OCI-LY1 (cell line): ENCODE measurements at regions not wholly inside any gene's neighbourhood (a gene's known extent, or its start where the extent isn't known, plus 50 kb on each side); places are given as distances from the start of the nearest gene placed in this dataset.

ENCODE experiments used
- H2AFZ ChIP-seq: fragments of 200-600 bp; sonication (generic), shearing (Covaris generic); 2 replicates; pipeline ENCODE4 v1.6.0; 2014; ENCODE audit warnings: antibody characterized with exemption, mild to moderate bottlenecking, low read length
- H3F3A ChIP-seq: fragments of 200-600 bp; sonication (generic), shearing (Covaris generic); 2 replicates; pipeline ENCODE4 v1.6.0; 2014; ENCODE audit warnings: mild to moderate bottlenecking, antibody characterized with exemption, low read length, moderate library complexity; ENCODE audit not compliant: insufficient read depth
- H3K27ac ChIP-seq: fragments of 200-600 bp; sonication (generic); 2 replicates; pipeline ENCODE4 v1.5.1; 2014; ENCODE audit warnings: low read length, mixed run types, mild to moderate bottlenecking, low read depth; ENCODE audit not compliant: poor library complexity, severe bottlenecking
- H3K27me3 ChIP-seq: fragments of 200-600 bp; sonication (generic); 2 replicates; pipeline ENCODE4 v1.6.0; 2014; ENCODE audit warnings: antibody characterized with exemption, mild to moderate bottlenecking, low read length, moderate library complexity; ENCODE audit not compliant: insufficient read depth
- H3K36me3 ChIP-seq: fragments of 200-600 bp; sonication (generic); 2 replicates; pipeline ENCODE4 v1.6.1; 2014; ENCODE audit warnings: mild to moderate bottlenecking, antibody characterized with exemption, low read length, moderate library complexity, mixed read lengths; ENCODE audit not compliant: insufficient read depth
- H3K4me1 ChIP-seq: fragments of 200-600 bp; sonication (generic); 2 replicates; pipeline ENCODE4 v1.5.1; 2014; ENCODE audit warnings: mild to moderate bottlenecking, low read length, moderate library complexity; ENCODE audit not compliant: insufficient read depth, severe bottlenecking
- H3K4me2 ChIP-seq: fragments of 200-600 bp; sonication (generic), shearing (Covaris generic); 2 replicates; pipeline ENCODE4 v1.6.1; 2014; ENCODE audit warnings: low read length
- H3K4me3 ChIP-seq: fragments of 200-600 bp; sonication (generic); 2 replicates; pipeline ENCODE4 v1.5.1; 2014; ENCODE audit warnings: low read length, low read depth, mild to moderate bottlenecking, mixed read lengths; ENCODE audit not compliant: poor library complexity, severe bottlenecking
- H3K79me2 ChIP-seq: fragments of 200-600 bp; shearing (Covaris generic); 2 replicates; pipeline ENCODE4 v1.6.1; 2016; ENCODE audit warnings: mixed run types, low read length, mixed read lengths; ENCODE audit not compliant: insufficient read depth
- H3K9ac ChIP-seq: fragments of 200-600 bp; sonication (generic), shearing (Covaris generic); 2 replicates; pipeline ENCODE4 v1.6.1; 2014; ENCODE audit warnings: mild to moderate bottlenecking, low read length, mixed read lengths
- H3K9me2 ChIP-seq: fragments of 200-600 bp; sonication (generic), shearing (Covaris generic); 2 replicates; pipeline ENCODE4 v1.6.1; 2014; ENCODE audit warnings: low read depth, mild to moderate bottlenecking, low read length, mixed read lengths
- H3K9me3 ChIP-seq: fragments of 200-600 bp; shearing (Covaris generic); 2 replicates; pipeline ENCODE4 v1.6.1; 2014; ENCODE audit warnings: low read length, mixed read lengths
- H4K20me1 ChIP-seq: fragments of 200-600 bp; sonication (generic), shearing (Covaris generic); 2 replicates; pipeline ENCODE4 v1.6.0; 2016; ENCODE audit warnings: mild to moderate bottlenecking, low read length; ENCODE audit not compliant: insufficient read depth
- CTCF ChIP-seq: fragments of 200-600 bp; sonication (generic), shearing (Covaris generic); IDR thresholded peaks from 2 replicates; pipeline ENCODE4 v1.5.1; 2017; ENCODE audit warnings: mild to moderate bottlenecking, antibody characterized with exemption, low read length, moderate library complexity, mixed read lengths
- EZH2 ChIP-seq: fragments of 200-600 bp; sonication (generic), shearing (Covaris generic); IDR thresholded peaks from 2 replicates; pipeline ENCODE4 v1.8.0; 2017; ENCODE audit warnings: borderline replicate concordance, mixed run types, mild to moderate bottlenecking, antibody characterized with exemption, low read length, moderate library complexity, mixed read lengths

GRCh38 chr16:64168371-64168770, 953.5 kb downstream of the CDH11 start:
- Histone ChIP-seq H3K9me3 (no peaks in the 10 kb centered on the region), H3K9me2 (no peaks in the 10 kb centered on the region), H3K4me1 (peaks cover 59% of the 10 kb centered on the region), H3K4me3 (no peak overlapping the region), H3K27ac (peak overlapping the region; percentile 73), H3F3A (no peaks in the 10 kb centered on the region; the same call in 1 of the 2 replicates), H3K79me2 (no peaks in the 10 kb centered on the region), H2AFZ (no peak overlapping the region), H3K9ac (0 out of 2 replicates have a peak overlapping the region, but pooled peaks have one; percentile 4), H3K36me3 (no peaks in the 10 kb centered on the region), H3K27me3 (no peaks in the 10 kb centered on the region), H4K20me1 (no peaks in the 10 kb centered on the region), H3K4me2 (no peak overlapping the region)
- TF ChIP-seq EZH2 (no peak), CTCF (no peak)

- H3K4me3 ChIP-seq, result no peak overlapping the region
- H3K27me3 ChIP-seq, result no peaks in the 10 kb centered on the region
- H3K79me2 ChIP-seq, result no peaks in the 10 kb centered on the region
- TF ChIP-seq CTCF (no peak), EZH2 (no peak)
- H3K9me3 ChIP-seq, result no peaks in the 10 kb centered on the region
- no peak overlapping the region for H3K4me2 ChIP-seq
- no peaks in the 10 kb centered on the region for H3K9me2 ChIP-seq
- no peaks in the 10 kb centered on the region for H4K20me1 ChIP-seq
- peaks cover 59% of the 10 kb centered on the region for H3K4me1 ChIP-seq
- H2AFZ ChIP-seq, result no peak overlapping the region
- no peaks in the 10 kb centered on the region for H3K36me3 ChIP-seq
- no peaks in the 10 kb centered on the region; the same call in 1 of the 2 replicates for H3F3A ChIP-seq
- peak overlapping the region; percentile 73 for H3K27ac ChIP-seq
- H3K9ac ChIP-seq, result no peak overlapping the region
Observed at GRCh38 chr16:64167936-64168335, 953.9 kb downstream of the CDH11 start.

GRCh38 chr16:64165368-64165767, 956.5 kb downstream of the CDH11 start:
- no peak overlapping the region for H2AFZ ChIP-seq
- no peak overlapping the region for H3K4me3 ChIP-seq
- H3K9ac ChIP-seq, result no peak overlapping the region
- H3K36me3 ChIP-seq, result no peaks in the 10 kb centered on the region
- peak overlapping the region; percentile 94 for H3K27ac ChIP-seq
- H3K4me1 ChIP-seq, result peaks cover 65% of the 10 kb centered on the region
- no peaks in the 10 kb centered on the region for H3K27me3 ChIP-seq
- H4K20me1 ChIP-seq, result no peaks in the 10 kb centered on the region
- TF ChIP-seq EZH2, result no peak
- TF ChIP-seq CTCF, result no peak
- H3F3A ChIP-seq, result no peaks in the 10 kb centered on the region; the same call in 1 of the 2 replicates
- no peaks in the 10 kb centered on the region for H3K9me3 ChIP-seq
- H3K79me2 ChIP-seq, result no peaks in the 10 kb centered on the region
- H3K4me2 ChIP-seq, result no peak overlapping the region
- no peaks in the 10 kb centered on the region for H3K9me2 ChIP-seq
